IMR-90 (cell line): ENCODE measurements at regions not wholly inside any gene's neighbourhood (a gene's known extent, or its start where the extent isn't known, plus 50 kb on each side); places are given as distances from the start of the nearest gene placed in this dataset.

ENCODE experiments used
- ATAC-seq: fragments of 200-7000 bp; cut with Tn5 transposase; 2 replicates; pipeline ENCODE4 v1.9.1; 2020; ENCODE audit warnings: low read depth, mild to moderate bottlenecking, moderate library complexity
- BruUV-seq: library from RNA; stranded (reverse); fragments of 400-500 nt; replicated peaks from 2 replicates; lab custom pipeline; 2021; lab: Mats Ljungman, UMichigan
- CTCF ChIA-PET: fragments of 300-600 bp; formaldehyde crosslinking; extraction: SDS; loops from one replicate; lab custom pipeline; 2021; ENCODE audit warnings: antibody characterized with exemption; lab: Yijun Ruan, JAX
- POLR2A ChIA-PET: fragments of 300-600 bp; sonication (Branson Sonifier 250); formaldehyde crosslinking; loops from one replicate; lab custom pipeline; 2022; ENCODE audit warnings: antibody characterized with exemption; ENCODE audit not compliant: unreplicated experiment; lab: Charles Lee
- DNase-seq: peaks from one replicate; pipeline ENCODE4 v3.0.0; 2013
- H2AFZ ChIP-seq: replicated peaks from 2 replicates; pipeline ENCODE3; 2013; ENCODE audit warnings: low read length, mild to moderate bottlenecking; ENCODE audit not compliant: poor library complexity
- H2AK5ac ChIP-seq: 2 replicates; pipeline ENCODE4 v1.6.1; 2013; ENCODE audit warnings: low read depth, low read length, inconsistent platforms
- H2AK9ac ChIP-seq: replicated peaks from 2 replicates; pipeline ENCODE3; 2013; ENCODE audit warnings: mild to moderate bottlenecking, low read depth, low read length, moderate library complexity; ENCODE audit not compliant: poor library complexity
- H2BK120ac ChIP-seq: 2 replicates; pipeline ENCODE4 v1.6.1; 2013; ENCODE audit warnings: low read depth, low read length, inconsistent platforms
- H2BK15ac ChIP-seq: 3 replicates; pipeline ENCODE4 v1.6.1; 2013; ENCODE audit warnings: low read depth, low read length, inconsistent platforms
- H2BK20ac ChIP-seq: 2 replicates; pipeline ENCODE4 v1.6.1; 2013; ENCODE audit warnings: low read depth, mild to moderate bottlenecking, inconsistent platforms, low read length, moderate library complexity
- H2BK5ac ChIP-seq: 2 replicates; pipeline ENCODE4 v1.6.1; 2013; ENCODE audit warnings: mild to moderate bottlenecking, low read depth, low read length, inconsistent platforms; ENCODE audit not compliant: poor library complexity, severe bottlenecking
- H3K14ac ChIP-seq: replicated peaks from 2 replicates; pipeline ENCODE4 v1.6.1; 2013; ENCODE audit warnings: low read depth, low read length, inconsistent platforms
- H3K18ac ChIP-seq: 2 replicates; pipeline ENCODE4 v1.6.1; 2013; ENCODE audit warnings: low read depth, low read length, control low read depth
- H3K23ac ChIP-seq: 2 replicates; pipeline ENCODE4 v1.6.1; 2013; ENCODE audit warnings: low read depth, low read length, inconsistent platforms
- H3K27ac ChIP-seq: 2 replicates; pipeline ENCODE4 v1.5.1; 2013; ENCODE audit warnings: mild to moderate bottlenecking, control low read depth, low read length; ENCODE audit not compliant: insufficient read depth
- H3K27me3 ChIP-seq: 2 replicates; pipeline ENCODE4 v1.6.1; 2013; ENCODE audit warnings: low read length; ENCODE audit not compliant: control insufficient read depth, insufficient read depth
- H3K36me3 ChIP-seq: 2 replicates; pipeline ENCODE4 v1.6.1; 2013; ENCODE audit warnings: low read length, mixed read lengths; ENCODE audit not compliant: control insufficient read depth, insufficient read depth
- H3K4ac ChIP-seq: 2 replicates; pipeline ENCODE4 v1.6.1; 2013; ENCODE audit warnings: low read depth, low read length, inconsistent platforms
- H3K4me1 ChIP-seq: 2 replicates; pipeline ENCODE4 v1.6.1; 2013; ENCODE audit warnings: low read length, mixed read lengths; ENCODE audit not compliant: control insufficient read depth, insufficient read depth
- H3K4me2 ChIP-seq: 2 replicates; pipeline ENCODE4 v1.6.1; 2013; ENCODE audit warnings: low read depth, mild to moderate bottlenecking, control low read depth, low read length, moderate library complexity
- H3K4me3 ChIP-seq: 2 replicates; pipeline ENCODE4 v1.5.1; 2013; ENCODE audit warnings: low read depth, mild to moderate bottlenecking, control low read depth, low read length, moderate library complexity; ENCODE audit not compliant: insufficient read depth
- H3K56ac ChIP-seq: 2 replicates; pipeline ENCODE4 v1.6.1; 2013; ENCODE audit warnings: low read length, inconsistent platforms; ENCODE audit not compliant: insufficient read depth; ENCODE audit errors: extremely low read depth
- H3K79me1 ChIP-seq, 2 experiments: 2 replicates each; pipeline ENCODE4 v1.6.1; 2013; ENCODE audit warnings: low read length in 2 of 2, inconsistent platforms in 1 of 2, low read depth in 1 of 2
- H3K9ac ChIP-seq: 2 replicates; pipeline ENCODE4 v1.6.1; 2013; ENCODE audit warnings: low read depth, low read length, control low read depth
- H3K9me1 ChIP-seq: 2 replicates; pipeline ENCODE4 v1.6.1; 2013; ENCODE audit warnings: low read length, inconsistent platforms; ENCODE audit not compliant: insufficient read depth
- H3K9me3 ChIP-seq: 2 replicates; pipeline ENCODE4 v1.6.1; 2013; ENCODE audit warnings: low read length; ENCODE audit not compliant: control insufficient read depth, insufficient read depth
- H4K20me1 ChIP-seq: 2 replicates; pipeline ENCODE4 v1.6.1; 2013; ENCODE audit warnings: low read length, inconsistent platforms; ENCODE audit not compliant: insufficient read depth
- H4K5ac ChIP-seq: 2 replicates; pipeline ENCODE4 v1.6.1; 2013; ENCODE audit warnings: mild to moderate bottlenecking, low read depth, low read length, control low read depth
- H4K8ac ChIP-seq, 2 experiments: 2 replicates each; pipeline ENCODE4 v1.6.1; 2013; ENCODE audit warnings: low read depth in 2 of 2, low read length in 2 of 2, control low read depth in 1 of 2, inconsistent platforms in 1 of 2
- H4K91ac ChIP-seq: 2 replicates; pipeline ENCODE4 v1.6.1; 2013; ENCODE audit warnings: low read depth, low read length, inconsistent platforms; ENCODE audit not compliant: insufficient read depth
- CEBPB ChIP-seq: IDR thresholded peaks from 2 replicates; pipeline ENCODE4 v1.6.1; 2012; ENCODE audit warnings: low read depth, low read length, improper control_type of control experiment
- FOS ChIP-seq: fragments of 150-350 bp; IDR thresholded peaks from 2 replicates; pipeline ENCODE4 v1.6.1; 2016; ENCODE audit warnings: low read depth, low read length
- RAD21 ChIP-seq: IDR thresholded peaks from 2 replicates; pipeline ENCODE4 v1.6.1; 2012; ENCODE audit warnings: low read length, improper control_type of control experiment
- RCOR1 ChIP-seq: IDR thresholded peaks from 2 replicates; pipeline ENCODE4 v1.6.1; 2012; ENCODE audit warnings: mild to moderate bottlenecking, low read length, improper control_type of control experiment; ENCODE audit not compliant: insufficient replicate concordance
- USF2 ChIP-seq: fragments of 150-350 bp; IDR thresholded peaks from 2 replicates; pipeline ENCODE4 v1.6.1; 2017; ENCODE audit warnings: mild to moderate bottlenecking, antibody characterized with exemption, low read length, low read depth
- WGBS, 2 experiments: methylation state at CpG; one replicate each; pipeline versions ENCODE4 v1.1.5 to v1.1.7; 2013; ENCODE audit warnings: missing lambda C conversion rate in 2 of 2; ENCODE audit not compliant: insufficient read length in 1 of 2; ENCODE audit errors: extremely low coverage in 2 of 2; 5-methylcytosine and 5-hydroxymethylcytosine counted together
- dilution Hi-C: fragments of 300-500 bp; cut with HindIII; formaldehyde crosslinking; loops from one replicate; pipeline ENCODE4 v1.14.3; 2018; ENCODE audit warnings: low sequenced_read_pairs; ENCODE audit not compliant: unreplicated experiment
- in situ Hi-C: fragments of 300-500 bp; cut with MboI; formaldehyde crosslinking; loops from 3 replicates; pipeline ENCODE4 v1.14.3; 2019; ENCODE audit warnings: low sequenced_read_pairs, inconsistent platforms, mixed read lengths
- intact Hi-C: fragments of 100-400 bp; cut with micrococcal nuclease; formaldehyde crosslinking; loops from 2 replicates; pipeline ENCODE4 v1.10.0; 2022

GRCh38 chr1:199660071-199660470 lies 367.4 kb upstream of the NR5A2 start:
- Histone ChIP-seq H4K8ac (no peak overlapping the region), H4K5ac (no peak overlapping the region), H3K18ac (no peak overlapping the region), H3K79me1 (no peaks in the 10 kb centered on the region), H2BK120ac (no peak overlapping the region), H2BK20ac (no peak overlapping the region), H3K9me1 (no peaks in the 10 kb centered on the region), H3K4me1 (no peaks in the 10 kb centered on the region), H3K9ac (no peak overlapping the region), H3K14ac (no peak overlapping the region), H3K4me3 (no peak overlapping the region), H3K56ac (no peak overlapping the region), H3K4ac (no peak overlapping the region), H4K91ac (no peak overlapping the region), H2AK9ac (no peak overlapping the region), H3K4me2 (no peak overlapping the region), H2BK15ac (no peak overlapping the region), H3K36me3 (no peaks in the 10 kb centered on the region), H3K27ac (no peak overlapping the region), H2BK5ac (no peak overlapping the region), H3K23ac (no peak overlapping the region), H2AFZ (no peak overlapping the region), H3K9me3 (no peaks in the 10 kb centered on the region), H2AK5ac (no peak overlapping the region), H3K27me3 (peaks cover 11% of the 10 kb centered on the region), H4K20me1 (no peaks in the 10 kb centered on the region)
- no CpG with 5 or more reads among the region's 2 CpGs for WGBS, 2 experiments
- ChIA-PET CTCF (no interaction called here), POLR2A (no interaction called here)
- DNase-seq (no peak), ATAC-seq (no peak)
- dilution Hi-C loops: no loop called here
- intact Hi-C loops: no loop called here
- in situ Hi-C loops: no loop called here
- BruUV-seq: no TSS peak
- TF ChIP-seq USF2 (no peak), RAD21 (no peak), RCOR1 (no peak), CEBPB (no peak), FOS (no peak)
